Nucleus accumbens (tissue), 56 donors: ENCODE measurements at regions not wholly inside any gene's neighbourhood (a gene's known extent, or its start where the extent isn't known, plus 50 kb on each side); places are given as distances from the start of the nearest gene placed in this dataset.
"Not testable (repeated sequence)": the region's sequence is repeated elsewhere in the genome, so short reads cannot be mapped to it uniquely, and the experiment has no call there.

ENCODE experiments used
- DNase-seq, 56 donors: peaks; one replicate each; lab custom pipeline; 2025; lab: John Stamatoyannopoulos, UW

DNA sequence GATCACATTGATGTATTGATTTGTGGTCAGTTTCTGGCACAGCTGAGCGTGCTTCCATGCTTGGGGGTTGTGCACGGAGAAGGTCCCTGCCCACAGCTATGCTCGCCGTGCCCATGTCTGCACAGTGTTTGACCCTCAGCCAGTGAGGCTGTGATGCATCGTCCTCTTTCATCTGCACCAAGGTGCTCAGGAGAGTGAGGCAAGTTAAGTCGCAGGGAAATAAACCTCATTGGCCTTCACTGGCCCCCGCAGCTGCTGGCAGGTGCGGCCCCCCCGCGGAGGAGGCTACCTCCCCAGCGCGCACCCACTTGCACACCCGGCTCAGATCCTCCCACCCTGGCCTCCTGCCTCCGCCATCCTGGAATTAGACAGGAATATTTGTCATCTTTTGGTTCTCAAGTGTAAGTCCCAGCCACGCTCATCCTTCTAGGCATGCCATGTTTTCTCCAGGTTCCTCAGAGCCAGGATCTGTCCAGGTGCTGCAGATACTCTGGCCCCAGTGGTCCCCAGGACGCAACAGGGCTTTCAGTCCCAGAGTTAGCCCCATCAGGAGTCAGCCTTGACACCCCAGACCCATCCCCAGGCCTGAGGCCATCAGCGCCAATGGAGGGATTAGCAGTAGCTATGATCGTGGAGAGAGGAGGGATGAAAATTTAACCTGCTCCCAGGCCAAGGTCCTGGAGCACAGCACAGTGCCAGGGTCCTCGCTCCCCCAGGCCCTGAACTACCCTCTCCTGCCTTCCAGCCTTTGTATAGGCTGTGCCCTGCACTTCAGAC is 93.7 kb downstream of the OAT start:
- no peak for DNase-seq

DNA sequence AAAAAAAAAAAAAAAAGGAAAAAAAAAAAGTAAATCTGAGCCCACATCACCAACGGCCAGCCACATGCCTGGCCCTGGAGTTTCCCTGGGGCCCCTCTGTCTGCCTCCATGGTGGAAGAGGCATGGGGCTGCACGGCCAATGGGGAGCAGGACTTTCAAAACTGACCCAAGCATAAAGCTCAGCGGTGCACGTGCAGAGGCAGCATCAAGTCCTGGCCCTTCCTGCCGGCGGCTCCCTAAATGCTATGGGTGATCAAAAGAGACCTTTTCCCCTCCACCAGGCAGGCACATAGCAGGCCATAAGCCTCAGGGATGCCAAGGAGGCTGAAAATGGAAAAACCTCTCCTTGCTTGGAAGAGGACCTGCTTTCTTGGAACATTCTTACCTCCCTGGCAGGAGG is 94.3 kb downstream of the OAT start:
- no peak for DNase-seq

DNA sequence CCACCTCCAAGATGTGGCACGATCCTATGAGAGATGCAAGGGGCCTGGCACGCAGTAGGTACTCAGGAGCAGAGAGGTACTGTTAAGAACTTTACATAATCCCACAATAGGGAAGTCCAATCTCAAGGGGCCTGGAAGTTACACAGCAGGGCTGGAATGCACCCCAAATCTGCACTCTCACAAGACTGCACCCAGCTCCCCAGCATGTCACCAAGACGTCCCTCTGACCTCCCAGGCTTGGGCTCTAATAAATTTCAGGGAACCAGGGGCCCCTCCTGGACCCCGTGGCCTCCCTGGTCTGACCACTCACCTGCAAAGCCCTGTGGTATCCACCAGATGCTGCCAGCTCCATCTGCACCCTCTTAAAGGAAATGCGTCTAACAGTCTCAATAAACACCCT is 94.9 kb downstream of the OAT start:
- DNase-seq = no peak

DNA sequence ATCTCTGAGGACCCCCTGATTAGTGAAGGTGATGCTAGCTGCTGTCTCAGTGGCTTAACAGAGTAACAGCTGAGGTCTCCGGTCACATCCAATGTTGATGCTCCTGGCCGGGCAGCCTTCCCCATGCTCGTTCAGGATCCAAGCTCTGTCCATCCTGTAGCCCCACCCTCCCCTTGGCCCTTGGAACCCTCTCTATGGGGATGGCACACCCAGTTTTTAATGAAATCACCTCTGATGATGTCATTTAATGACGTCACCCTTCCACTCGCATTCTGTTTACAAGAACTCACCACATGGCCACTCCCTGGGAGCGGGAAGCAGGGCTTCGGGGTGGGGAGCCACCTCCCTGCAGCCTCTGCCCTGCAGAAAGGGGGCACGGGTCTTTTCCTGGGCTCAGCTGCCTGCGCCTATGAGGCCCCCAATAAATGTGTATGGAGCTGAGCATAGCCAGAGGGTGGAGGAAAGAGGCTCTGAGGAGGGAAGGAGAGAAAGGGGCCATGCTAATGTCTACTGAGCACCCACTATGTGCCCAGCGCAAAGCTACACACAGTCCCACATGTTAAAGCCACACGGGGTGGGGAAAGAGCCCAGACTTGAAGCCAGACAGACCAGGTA is 95.5 kb downstream of the OAT start:
- no peak for DNase-seq

DNA sequence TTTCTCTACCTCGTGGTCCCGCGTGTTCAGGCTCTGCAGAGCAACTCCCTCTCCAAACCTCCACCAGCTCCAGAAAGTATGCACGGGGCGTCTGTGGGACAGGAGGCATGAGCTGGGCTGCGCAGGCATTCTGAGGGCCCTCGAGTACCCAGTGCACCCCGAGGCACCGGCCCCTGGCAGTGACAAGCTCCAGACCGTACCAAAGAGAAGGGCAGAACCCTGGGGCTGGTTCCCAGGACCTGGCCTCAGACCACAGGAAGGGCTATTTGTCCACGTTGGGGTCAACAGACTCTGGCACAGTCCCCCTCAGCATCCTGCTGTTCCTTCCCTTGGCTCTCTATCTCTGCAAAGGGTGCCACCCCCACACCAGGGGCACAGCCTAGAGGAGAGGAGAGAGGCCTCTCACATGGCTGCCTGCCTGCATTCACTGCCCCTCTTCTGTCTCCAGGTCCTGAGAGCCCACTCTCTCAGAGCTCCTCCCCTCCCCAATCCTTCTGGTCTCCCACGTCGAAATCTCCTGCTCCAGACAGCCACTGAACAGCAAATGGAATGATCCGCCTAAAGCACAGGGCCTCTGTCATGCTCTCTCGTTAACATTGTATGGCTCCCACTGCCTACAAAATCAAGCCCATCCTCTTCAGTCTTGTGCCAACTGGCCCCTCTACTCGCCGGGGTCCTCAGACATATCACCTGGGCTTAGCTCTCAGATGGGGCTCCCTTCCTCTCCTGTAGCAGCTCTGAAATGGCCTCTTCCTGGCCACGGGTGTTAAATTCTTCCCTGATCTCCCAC is 96.3 kb downstream of the OAT start:
- DNase-seq = no peak

DNA sequence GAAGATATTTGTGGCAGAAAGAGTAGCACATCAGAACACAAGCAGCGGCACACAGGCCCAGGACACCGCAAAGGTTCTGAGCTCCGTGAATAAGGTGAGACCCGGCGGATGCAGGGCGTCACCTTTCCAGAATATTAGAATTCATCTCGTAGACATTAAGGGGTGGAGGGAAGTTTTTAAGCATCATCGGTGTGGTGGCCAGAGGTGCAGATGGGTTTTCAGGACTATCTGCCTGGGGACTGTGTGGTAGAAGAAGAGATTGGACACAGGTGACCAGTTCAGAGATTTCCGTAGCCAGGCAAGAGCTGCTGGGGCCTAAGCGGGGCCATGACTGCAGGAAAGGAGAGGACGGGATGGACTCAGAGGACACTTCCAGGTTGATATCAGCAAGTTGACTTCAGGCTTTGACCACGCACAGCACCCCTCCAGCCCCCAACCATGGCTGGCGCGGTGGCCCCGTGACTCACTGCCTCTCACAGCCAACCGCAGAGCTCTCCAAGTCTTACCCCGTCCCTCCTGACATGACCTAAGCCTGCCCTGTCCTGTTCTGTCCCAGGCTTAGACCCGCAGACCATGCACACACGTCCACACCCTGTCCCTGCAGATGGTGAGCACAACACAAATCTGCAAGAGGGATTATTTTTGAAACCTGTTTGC is 97.2 kb downstream of the OAT start:
- no peak for DNase-seq

DNA sequence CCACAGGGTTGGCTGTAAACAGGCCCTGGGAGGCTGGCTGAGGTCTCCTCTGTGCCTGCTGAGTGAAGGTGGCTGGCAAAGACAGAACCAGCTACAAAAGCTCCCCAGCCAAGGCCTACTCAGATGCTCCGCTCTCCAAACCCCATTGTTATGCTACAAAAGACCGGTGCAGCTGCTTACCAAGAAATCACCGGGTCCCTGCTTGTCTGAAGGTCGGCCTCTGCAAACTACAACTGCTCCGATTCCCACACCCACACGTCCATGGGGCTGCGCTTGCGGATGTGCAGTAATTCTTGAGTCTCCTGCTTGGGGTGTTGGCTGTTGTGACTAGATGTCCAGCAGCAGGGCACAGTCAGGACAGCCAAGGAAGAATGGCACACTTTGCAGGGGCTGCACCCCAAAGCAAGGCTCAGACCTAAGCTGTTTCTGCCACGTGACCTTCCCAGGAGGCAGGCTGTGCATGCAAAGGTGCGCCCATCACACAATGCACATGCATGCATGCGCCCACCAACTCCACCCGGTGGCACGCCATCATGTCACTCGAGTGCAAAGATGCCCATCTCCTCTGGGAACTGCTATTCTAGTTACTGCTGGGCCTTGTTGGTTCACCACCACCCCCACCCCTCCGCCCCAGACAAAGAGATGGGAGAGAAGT is 97.8 kb downstream of the OAT start:
- no peak for DNase-seq

DNA sequence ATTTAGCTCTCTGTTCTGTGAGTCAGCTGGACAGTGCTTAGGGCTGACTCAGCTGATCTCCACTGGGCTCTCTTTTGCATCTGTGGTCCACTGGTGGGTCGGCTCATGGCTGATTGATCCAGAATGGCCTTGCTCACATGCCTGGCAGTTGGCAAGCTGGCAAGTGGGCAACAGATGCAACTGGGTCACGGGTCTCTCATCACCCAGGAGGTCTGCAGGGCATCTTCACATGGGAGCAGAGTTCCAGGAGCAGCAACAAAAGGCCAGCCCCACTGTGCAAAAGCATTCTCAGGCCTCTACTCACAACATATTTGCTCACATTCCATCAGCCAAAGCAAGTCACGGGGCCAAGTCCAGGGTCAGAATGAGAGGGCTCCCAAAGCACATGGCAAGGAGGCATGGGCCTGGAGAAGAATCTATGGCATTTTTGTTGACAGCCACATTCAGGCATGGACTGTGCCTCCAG is 98.8 kb downstream of the OAT start:
- no peak for DNase-seq

DNA sequence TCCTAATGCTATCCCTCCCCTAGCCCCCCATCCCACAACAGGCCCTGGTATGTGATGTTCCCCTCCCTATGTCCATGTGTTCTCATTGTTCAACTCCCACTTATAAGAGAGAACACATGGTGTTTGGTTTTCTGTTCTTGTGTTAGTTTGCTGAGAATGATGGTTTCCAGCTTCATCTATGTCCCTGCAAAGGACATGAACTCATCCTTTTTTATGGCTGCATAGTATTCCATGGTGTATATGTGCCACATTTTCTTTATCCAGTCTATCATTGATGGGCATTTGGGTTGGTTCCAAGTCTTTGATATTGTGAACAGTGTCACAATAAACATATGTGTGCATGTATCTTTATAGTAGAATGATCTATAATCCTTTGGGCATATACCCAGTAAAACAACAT is 99.2 kb downstream of the OAT start:
- not testable (repeated sequence) for DNase-seq

DNA sequence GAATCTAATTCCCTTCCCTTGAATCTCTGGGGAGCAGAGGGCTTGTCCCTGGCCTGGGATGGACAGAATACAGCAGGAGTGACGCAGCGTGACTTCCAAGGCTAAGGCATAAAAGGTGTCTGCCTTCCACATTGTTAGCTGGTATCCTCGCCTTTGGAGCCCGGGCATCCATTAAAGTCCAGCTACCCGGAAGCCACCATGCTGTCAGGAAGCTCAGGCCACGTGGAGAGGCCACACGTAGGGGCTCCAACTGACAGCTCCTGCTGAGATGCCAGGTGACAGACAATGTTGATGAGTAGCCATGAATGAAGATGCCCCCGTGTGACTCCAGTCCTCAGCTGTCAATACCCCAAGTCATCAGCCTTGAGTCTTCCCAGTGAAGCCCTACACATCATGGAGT is 99.9 kb downstream of the OAT start:
- DNase-seq = no peak

DNA sequence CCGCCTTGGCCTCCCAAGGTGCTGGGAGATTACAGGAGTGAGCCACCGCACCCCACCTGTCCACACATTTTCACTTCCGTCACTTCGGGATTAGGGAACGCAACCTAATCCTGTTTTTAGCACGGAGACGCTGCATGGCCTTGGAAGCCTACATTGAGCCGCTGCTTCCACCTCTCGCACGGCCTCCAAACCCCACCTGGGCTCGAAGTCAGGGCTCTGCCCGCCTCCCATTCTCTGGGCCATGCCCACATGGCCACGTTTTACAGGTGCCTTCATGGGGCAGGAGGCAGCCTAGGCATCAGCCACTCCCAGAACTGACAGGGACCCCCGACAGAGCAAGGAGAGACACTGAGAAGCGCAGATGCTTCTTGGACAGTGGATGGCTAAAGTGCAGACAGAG is 100.6 kb downstream of the OAT start:
- no peak for DNase-seq

DNA sequence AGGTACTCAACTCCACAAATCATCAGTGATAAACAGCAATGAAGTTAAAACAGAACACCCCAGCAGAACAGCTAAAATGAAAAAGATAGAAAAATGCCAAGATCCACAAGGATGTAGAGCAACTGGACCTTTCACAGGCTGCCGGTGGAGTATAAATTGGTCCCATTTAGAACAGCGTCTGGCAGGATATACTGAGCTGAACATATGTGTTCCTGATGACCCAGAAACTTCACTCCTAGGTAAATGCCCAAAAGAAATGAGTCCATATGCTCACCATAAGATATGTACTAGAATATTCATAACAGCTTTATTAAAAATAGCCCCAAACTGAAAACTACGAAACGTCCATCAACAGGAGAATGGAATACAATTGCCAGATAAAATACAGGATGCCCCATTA is 102.4 kb downstream of the OAT start:
- no peak for DNase-seq

DNA sequence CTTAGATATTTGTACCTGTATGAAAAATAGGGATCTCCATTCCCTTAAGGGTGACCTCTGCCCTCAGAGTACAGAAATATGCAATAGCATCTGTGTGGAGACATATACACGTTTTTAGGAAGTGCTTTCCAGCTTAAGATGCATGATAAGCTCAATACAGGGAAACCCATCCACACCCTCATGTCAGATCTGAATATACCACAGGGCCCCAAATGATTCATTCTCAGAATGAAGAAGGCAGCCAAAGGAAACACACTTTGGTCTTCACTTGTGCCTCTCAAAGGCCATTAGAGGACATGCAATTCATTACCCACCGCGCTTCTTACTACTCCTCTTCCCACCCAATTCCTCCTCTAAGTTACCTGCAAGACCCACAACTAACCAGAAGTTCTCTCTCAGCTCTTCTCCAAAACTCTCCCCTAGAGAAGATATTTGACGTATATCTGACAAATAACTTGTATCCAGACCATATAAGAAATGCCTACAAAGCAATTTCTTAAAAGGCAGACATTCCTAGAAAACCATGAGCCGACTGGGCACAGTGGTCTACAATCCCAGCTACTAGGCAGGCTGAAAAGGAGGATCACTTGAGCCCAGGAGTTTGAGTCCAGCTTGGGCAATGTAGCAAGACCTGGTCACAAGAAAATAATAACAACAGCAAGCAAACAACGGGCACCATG is 103.0 kb downstream of the OAT start:
- no peak for DNase-seq

DNA sequence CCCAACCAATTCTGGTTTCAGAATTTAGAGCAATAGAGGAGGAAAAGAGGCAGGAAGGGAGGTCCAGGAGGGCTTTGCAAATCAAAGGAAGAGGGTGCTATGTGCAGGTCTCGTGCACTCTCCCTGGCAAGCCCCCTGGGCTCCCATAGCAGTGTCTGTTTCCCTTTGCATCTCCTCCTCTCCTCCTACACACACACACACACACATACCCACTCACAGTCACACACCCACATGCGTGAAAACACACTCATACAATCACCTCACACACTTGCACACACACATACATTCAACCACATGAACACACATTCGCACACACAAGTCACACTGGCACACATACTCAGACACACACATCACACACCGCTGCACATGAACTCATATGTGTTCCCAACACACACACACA is 105.3 kb downstream of the OAT start:
- no peak for DNase-seq

DNA sequence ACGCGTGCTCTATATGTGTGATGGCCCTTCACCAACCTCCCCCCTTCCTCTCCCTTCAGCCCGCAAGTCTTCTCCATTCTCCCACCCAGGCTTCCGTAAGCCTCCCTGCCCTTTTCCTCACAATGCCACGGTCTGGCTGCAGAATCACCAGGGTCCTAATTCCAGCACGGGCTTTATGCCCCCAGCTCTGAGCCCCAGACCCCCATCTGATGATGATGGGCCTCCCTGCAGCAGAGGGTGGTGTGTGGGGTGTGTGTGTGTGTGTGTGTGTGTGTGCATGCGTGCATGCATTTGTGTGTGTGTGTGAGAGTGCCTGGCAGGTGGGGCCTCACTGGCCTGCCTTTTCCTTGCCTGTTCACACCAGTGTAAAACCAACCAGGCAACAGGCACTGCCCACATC is 109.9 kb downstream of the OAT start:
- DNase-seq = no peak

DNA sequence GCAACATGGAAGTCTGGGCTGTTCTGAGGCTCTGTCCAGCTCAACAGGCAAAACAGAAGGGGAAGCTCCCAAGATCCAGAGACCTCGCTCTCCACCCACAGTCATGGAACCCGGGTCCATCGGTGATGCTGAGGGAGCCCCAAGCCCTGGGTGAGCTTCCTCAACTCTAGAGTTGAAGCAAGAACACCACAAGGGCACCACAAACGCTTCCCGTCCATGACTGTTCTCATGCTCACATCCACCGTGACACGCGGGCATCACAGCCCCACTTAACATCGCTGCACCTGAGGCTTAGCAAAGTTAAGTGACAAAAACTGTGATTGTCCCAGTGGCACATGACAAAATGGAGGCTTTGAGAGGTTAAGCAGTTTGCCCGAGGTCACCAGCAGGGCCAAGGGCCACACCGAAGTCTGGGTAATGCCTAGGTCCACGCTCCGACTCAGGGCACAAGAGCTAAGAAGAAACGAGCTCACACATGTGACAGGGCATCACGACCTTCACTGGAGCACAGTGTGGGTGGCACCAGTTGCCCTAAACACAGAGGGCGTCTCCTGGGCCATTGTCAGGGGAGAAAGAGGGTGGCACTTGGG is 110.6 kb downstream of the OAT start:
- no peak for DNase-seq

DNA sequence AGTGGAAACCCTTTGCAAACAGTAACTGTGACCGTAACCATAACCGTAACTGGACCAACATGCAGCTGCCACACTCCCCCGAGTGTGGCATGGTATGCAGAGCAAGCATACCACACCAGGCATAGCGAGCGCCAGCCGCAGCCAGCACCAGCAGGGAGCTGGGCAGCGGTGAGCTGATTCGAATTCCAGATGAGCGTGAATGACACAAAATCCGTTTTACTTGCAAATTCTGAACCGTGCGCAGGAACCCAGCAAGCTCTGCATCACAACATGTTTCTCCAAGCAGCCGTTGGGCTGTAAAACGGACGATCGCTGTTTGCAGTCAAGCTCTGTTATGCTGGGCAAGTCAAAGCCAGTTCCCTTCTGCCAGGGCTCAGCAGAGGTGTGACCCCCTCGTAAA is 111.1 kb downstream of the OAT start:
- no peak for DNase-seq

DNA sequence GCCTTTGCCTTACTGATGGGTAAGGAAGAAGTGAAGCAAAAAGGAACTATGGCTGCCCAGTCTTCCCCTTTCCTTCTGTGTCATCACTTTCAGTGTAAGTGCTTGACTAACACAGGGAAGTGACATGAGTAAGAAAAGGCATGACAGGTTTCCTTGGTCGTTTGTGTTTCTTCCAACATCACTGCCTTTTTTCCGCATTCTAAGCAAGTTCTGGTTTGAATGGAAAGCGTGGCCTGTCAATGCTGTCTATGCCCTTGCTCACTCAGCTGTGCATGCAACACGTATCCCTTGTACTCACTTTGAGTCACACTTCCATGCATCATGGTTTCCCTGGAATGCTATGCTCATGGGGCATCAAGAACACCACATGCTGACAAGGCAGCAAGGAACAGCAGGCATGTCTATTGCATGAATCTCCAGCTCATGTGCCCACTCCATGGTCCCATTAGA is 111.8 kb downstream of the OAT start:
- peak in 10 of 56 donors; percentile 2 to 28 (median 10) for DNase-seq

DNA sequence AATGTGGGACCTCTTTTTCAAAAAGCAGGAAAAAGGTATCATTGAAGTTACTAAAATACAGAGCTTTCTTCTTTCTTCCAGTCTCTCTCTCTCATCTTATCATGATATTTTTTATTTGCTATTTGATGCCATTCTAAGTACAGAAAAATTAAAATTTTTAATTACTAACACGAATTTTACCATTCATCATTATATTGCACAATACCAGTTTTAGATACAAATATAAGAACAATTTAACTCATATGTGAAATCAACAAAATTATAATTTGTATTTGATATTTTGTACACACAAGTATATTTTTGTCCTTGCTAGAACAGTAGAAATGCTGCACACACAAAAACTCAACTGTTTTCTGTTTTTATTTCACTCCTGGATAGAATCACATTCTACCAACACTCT is 112.2 kb downstream of the OAT start:
- DNase-seq = no peak

DNA sequence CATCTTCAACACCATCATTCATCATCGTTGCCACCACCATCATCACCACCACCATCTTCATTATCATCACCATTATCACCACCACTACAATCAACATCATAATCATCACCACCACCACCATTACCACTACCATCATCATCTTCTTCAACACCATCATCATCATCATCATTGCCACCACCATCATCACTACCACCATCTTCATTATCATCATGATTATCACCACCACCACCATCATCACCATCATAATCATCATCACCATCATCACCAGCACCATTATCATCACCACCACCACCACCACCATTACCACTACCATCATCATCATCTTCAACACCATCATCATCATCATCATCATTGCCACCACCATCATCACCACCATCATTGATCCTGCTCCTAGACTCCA is 112.7 kb downstream of the OAT start:
- DNase-seq = no peak
